HepG2 (cell line): ENCODE measurements at regions not wholly inside any gene's neighbourhood (a gene's known extent, or its start where the extent isn't known, plus 50 kb on each side); places are given as distances from the start of the nearest gene placed in this dataset.

ENCODE experiments used
- HMGXB4 ChIP-seq, 2 experiments: sonication (generic) in 1 of 2; formaldehyde crosslinking in 1 of 2; IDR thresholded peaks; 2 replicates each; pipeline versions ENCODE4 v1.4.0 to v1.6.1; 2018 to 2020; ENCODE audit warnings: missing genetic modification reagents in 2 of 2, borderline replicate concordance in 1 of 2, low read depth in 1 of 2, mild to moderate bottlenecking in 1 of 2, missing biosample characterization in 1 of 2
- KDM1A ChIP-seq: IDR thresholded peaks from 2 replicates; pipeline ENCODE4 v1.6.1; 2016; ENCODE audit warnings: missing compliant biosample characterization
- THAP8 ChIP-seq: sonication (generic); formaldehyde crosslinking; IDR thresholded peaks from 2 replicates; pipeline ENCODE4 v1.5.1; 2020; ENCODE audit warnings: missing genetic modification reagents, mild to moderate bottlenecking, borderline replicate concordance
- UBTF ChIP-seq: sonication (generic); formaldehyde crosslinking; IDR thresholded peaks from 2 replicates; pipeline ENCODE4 v1.4.0; 2020; ENCODE audit warnings: mild to moderate bottlenecking, missing genetic modification reagents
- XRCC5 ChIP-seq: fragments of 200-400 bp; formaldehyde crosslinking; optimal IDR thresholded peaks from 2 replicates; pipeline ENCODE3; 2017; ENCODE audit warnings: mild to moderate bottlenecking, low read length
- ZNF644 ChIP-seq: IDR thresholded peaks from 2 replicates; pipeline ENCODE4 v1.6.1; 2016; ENCODE audit warnings: low read depth
- TF ChIP-seq, protein P1 (sequence below): sonication (generic); formaldehyde crosslinking; IDR thresholded peaks from 2 replicates; pipeline ENCODE4 v1.5.0; 2020; ENCODE audit warnings: missing genetic modification reagents, mild to moderate bottlenecking, borderline replicate concordance

DNA sequence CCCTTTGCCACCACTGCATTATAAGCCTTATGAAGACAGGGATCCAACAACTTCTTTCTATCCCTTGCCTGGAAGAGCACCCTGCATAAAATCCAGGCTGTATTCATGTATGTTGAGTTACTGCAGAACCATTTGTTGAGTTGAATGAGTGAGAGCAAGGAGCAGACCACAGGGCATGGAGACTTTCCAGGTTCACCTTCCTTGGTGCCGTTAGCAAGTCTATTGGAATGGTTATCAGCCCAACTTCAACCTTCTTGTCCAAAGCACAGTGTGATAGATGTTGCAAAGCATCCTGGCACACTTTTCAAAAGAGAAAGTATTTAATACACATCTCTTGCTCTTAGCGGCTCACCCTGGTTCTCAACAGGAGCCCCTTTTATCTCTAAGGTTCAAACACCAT lies 100.9 kb upstream of the CLDN10 start:
- TF ChIP-seq HMGXB4 (CRISPR knock-in tag; IDR thresholded peaks at IDR 0.05; ENCODE audit: borderline replicate concordance in 1 of 2, low read depth in 1 of 2) (no peak), XRCC5 (no peak), KDM1A (CRISPR knock-in tag) (no peak), THAP8 (CRISPR knock-in tag) (no peak), UBTF (CRISPR knock-in tag) (no peak), ZNF644 (CRISPR knock-in tag) (no peak)
- TF ChIP-seq, protein P1, sequence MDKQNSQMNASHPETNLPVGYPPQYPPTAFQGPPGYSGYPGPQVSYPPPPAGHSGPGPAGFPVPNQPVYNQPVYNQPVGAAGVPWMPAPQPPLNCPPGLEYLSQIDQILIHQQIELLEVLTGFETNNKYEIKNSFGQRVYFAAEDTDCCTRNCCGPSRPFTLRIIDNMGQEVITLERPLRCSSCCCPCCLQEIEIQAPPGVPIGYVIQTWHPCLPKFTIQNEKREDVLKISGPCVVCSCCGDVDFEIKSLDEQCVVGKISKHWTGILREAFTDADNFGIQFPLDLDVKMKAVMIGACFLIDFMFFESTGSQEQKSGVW: no peak
